RWPE2 (cell line): ENCODE measurements at regions not wholly inside any gene's neighbourhood (a gene's known extent, or its start where the extent isn't known, plus 50 kb on each side); places are given as distances from the start of the nearest gene placed in this dataset.

Source experiments
- ATAC-seq: fragments of 200-7000 bp; cut with Tn5 transposase; 3 replicates; pipeline ENCODE4 v1.9.1; 2021; ENCODE audit warnings: low read depth
- DNase-seq: peaks from one replicate; pipeline ENCODE4 v3.0.0-alpha.2; 2020; ENCODE audit warnings: low spot score
- H3K27ac ChIP-seq: fragments of 450-650 bp; 2 replicates; pipeline ENCODE4 v1.5.1; 2017; ENCODE audit warnings: mild to moderate bottlenecking; ENCODE audit not compliant: poor library complexity, severe bottlenecking
- H3K27me3 ChIP-seq: fragments of 250-450 bp; sonication (Bioruptor Pico); 2 replicates; pipeline ENCODE4 v1.5.1; 2021; ENCODE audit warnings: mild to moderate bottlenecking, moderate library complexity; ENCODE audit not compliant: insufficient read depth, poor library complexity, severe bottlenecking
- H3K36me3 ChIP-seq: fragments of 250-450 bp; sonication (Bioruptor Pico); 2 replicates; pipeline ENCODE4 v1.5.1; 2020; ENCODE audit warnings: low read depth, mild to moderate bottlenecking, moderate library complexity
- H3K4me1 ChIP-seq: fragments of 250-450 bp; sonication (Bioruptor Pico); 2 replicates; pipeline ENCODE4 v1.5.1; 2021; ENCODE audit warnings: mild to moderate bottlenecking, moderate library complexity; ENCODE audit not compliant: insufficient read depth, poor library complexity, severe bottlenecking
- H3K4me3 ChIP-seq: fragments of 250-450 bp; sonication (Bioruptor Pico); 2 replicates; pipeline ENCODE4 v1.5.1; 2021; ENCODE audit warnings: mild to moderate bottlenecking, moderate library complexity; ENCODE audit not compliant: severe bottlenecking
- H3K9me3 ChIP-seq: fragments of 250-450 bp; sonication (Bioruptor Pico); 2 replicates; pipeline ENCODE4 v1.5.1; 2021; ENCODE audit warnings: mild to moderate bottlenecking, moderate library complexity; ENCODE audit not compliant: severe bottlenecking
- CTCF ChIP-seq: fragments of 450-650 bp; IDR thresholded peaks from one replicate; pipeline ENCODE4 v1.5.1; 2017; ENCODE audit warnings: mild to moderate bottlenecking, moderate library complexity; ENCODE audit not compliant: poor library complexity, severe bottlenecking

- Histone ChIP-seq H3K27ac (peak overlapping the region; percentile 2), H3K4me3 (no peak overlapping the region), H3K36me3 (no peaks in the 10 kb centered on the region), H3K4me1 (no peaks in the 10 kb centered on the region), H3K27me3 (peaks cover 16% of the 10 kb centered on the region), H3K9me3 (no peaks in the 10 kb centered on the region)
- no peak for ATAC-seq
- no peak for TF ChIP-seq CTCF
- DNase-seq = no peak
Observed at GRCh38 chr18:75544051-75544481, 116.6 kb upstream of the SMIM21 start.

- no peaks in the 10 kb centered on the region for H3K4me1 ChIP-seq
- TF ChIP-seq CTCF = no peak
- no peaks in the 10 kb centered on the region for H3K9me3 ChIP-seq
- H3K4me3 ChIP-seq = no peak overlapping the region
- no peak overlapping the region for H3K27ac ChIP-seq
- DNase-seq (no peak), ATAC-seq (no peak)
- H3K36me3 ChIP-seq = no peaks in the 10 kb centered on the region
- H3K27me3 ChIP-seq = peaks cover 21% of the 10 kb centered on the region
Observed at GRCh38 chr18:75538727-75539126, 111.2 kb upstream of the SMIM21 start.

GRCh38 chr18:75533950-75534349, 106.4 kb upstream of the SMIM21 start:
- Histone ChIP-seq H3K9me3 (no peaks in the 10 kb centered on the region), H3K4me1 (no peaks in the 10 kb centered on the region), H3K4me3 (no peak overlapping the region), H3K27ac (no peak overlapping the region), H3K27me3 (peaks cover 5% of the 10 kb centered on the region), H3K36me3 (no peaks in the 10 kb centered on the region)
- no peak for TF ChIP-seq CTCF
- ATAC-seq (no peak), DNase-seq (no peak)

GRCh38 chr18:75533209-75533608, 105.7 kb upstream of the SMIM21 start:
- H3K36me3 ChIP-seq = no peaks in the 10 kb centered on the region
- H3K4me3 ChIP-seq = no peak overlapping the region
- no peak overlapping the region for H3K27ac ChIP-seq
- TF ChIP-seq CTCF = no peak
- no peak for DNase-seq
- H3K9me3 ChIP-seq = no peaks in the 10 kb centered on the region
- no peak for ATAC-seq
- H3K4me1 ChIP-seq = no peaks in the 10 kb centered on the region
- H3K27me3 ChIP-seq = no peaks in the 10 kb centered on the region

GRCh38 chr18:75531851-75532459, 104.5 kb upstream of the SMIM21 start:
- no peak overlapping the region for H3K27ac ChIP-seq
- no peaks in the 10 kb centered on the region for H3K27me3 ChIP-seq
- H3K36me3 ChIP-seq = no peaks in the 10 kb centered on the region
- no peaks in the 10 kb centered on the region for H3K9me3 ChIP-seq
- no peak overlapping the region for H3K4me3 ChIP-seq
- no peak for TF ChIP-seq CTCF
- ATAC-seq (no peak), DNase-seq (no peak)
- H3K4me1 ChIP-seq = no peaks in the 10 kb centered on the region
